HCT116 (cell line): ENCODE measurements at regions not wholly inside any gene's neighbourhood (a gene's known extent, or its start where the extent isn't known, plus 50 kb on each side); places are given as distances from the start of the nearest gene placed in this dataset.

Source experiments
- ATAC-seq: fragments of 200-7000 bp; cut with Tn5 transposase; 2 replicates; pipeline ENCODE4 v1.9.1; 2020; ENCODE audit warnings: mild to moderate bottlenecking, moderate library complexity
- BruUV-seq: library from RNA; stranded (reverse); fragments of 400-500 nt; replicated peaks from 2 replicates; lab custom pipeline; 2021; lab: Mats Ljungman, UMichigan
- CTCF ChIA-PET: fragments of 300-600 bp; sonication (Branson Sonifier 250); formaldehyde crosslinking; loops from one replicate; lab custom pipeline; 2021; ENCODE audit warnings: antibody characterized with exemption; lab: Charles Lee
- POLR2A ChIA-PET: fragments of 300-600, 350-600 bp; sonication (Branson Sonifier 250); formaldehyde crosslinking; loops from one replicate; lab custom pipeline; 2021; ENCODE audit warnings: antibody characterized with exemption; lab: Charles Lee
- RAD21 ChIA-PET, 2 experiments: fragments of 300-600 bp; sonication (Branson Sonifier 250); formaldehyde crosslinking; loops; one replicate each; lab custom pipeline; 2023; ENCODE audit warnings: low total read pairs in 2 of 2; ENCODE audit not compliant: uncharacterized antibody in 2 of 2, unreplicated experiment in 2 of 2, low non-redundant PET in 1 of 2; lab: Charles Lee
- DNase-seq: peaks from one replicate; pipeline ENCODE4 v3.0.0-alpha.2; 2010; ENCODE audit warnings: low read depth, low spot score
- H2AFZ ChIP-seq: fragments of 200-600 bp; shearing (Covaris generic), sonication (generic); 2 replicates; pipeline ENCODE4 v1.6.1; 2017; ENCODE audit warnings: low read depth, mixed run types, mixed read lengths, antibody characterized with exemption, low read length; ENCODE audit not compliant: poor library complexity, severe bottlenecking
- H3K27ac ChIP-seq: 2 replicates; pipeline ENCODE4 v1.5.1; 2012; ENCODE audit warnings: low read depth, low read length
- H3K27me3 ChIP-seq: fragments of 200-600 bp; sonication (generic); 2 replicates; pipeline ENCODE4 v1.6.1; 2016; ENCODE audit warnings: mixed run types, low read length, mixed read lengths; ENCODE audit not compliant: insufficient read depth
- H3K36me3 ChIP-seq, 2 experiments: fragments of 200-500 bp in 1 of 2; fragments of 200-600 bp in 1 of 2; sonication (Bioruptor generic) in 1 of 2; sonication (generic) in 1 of 2; 2 replicates each; pipeline versions ENCODE4 v1.5.1 to v1.6.1; 2014 to 2016; ENCODE audit warnings: low read length in 2 of 2, inconsistent platforms in 1 of 2, mixed read lengths in 1 of 2, mixed run types in 1 of 2; ENCODE audit not compliant: insufficient read depth in 2 of 2, control insufficient read depth in 1 of 2
- H3K4me1 ChIP-seq, 2 experiments: fragments of 200-600 bp in 1 of 2; sonication (generic) in 1 of 2; 2 replicates each; pipeline versions ENCODE4 v1.5.1 to v1.6.1; 2012 to 2017; ENCODE audit warnings: low read length in 2 of 2, inconsistent platforms in 1 of 2, mild to moderate bottlenecking in 1 of 2, mixed read lengths in 1 of 2, mixed run types in 1 of 2, moderate library complexity in 1 of 2; ENCODE audit not compliant: insufficient read depth in 2 of 2, control insufficient read depth in 1 of 2
- H3K4me2 ChIP-seq: fragments of 200-600 bp; sonication (generic); 2 replicates; pipeline ENCODE4 v1.6.1; 2017; ENCODE audit warnings: mixed run types, low read length, mixed read lengths
- H3K4me3 ChIP-seq, 2 experiments: fragments of 200-600 bp in 1 of 2; sonication (generic) in 1 of 2; replicated peaks in 1 of 2; 2 replicates each; pipeline ENCODE4 v1.5.1; 2011 to 2016; ENCODE audit warnings: low read length in 2 of 2, control low read depth in 1 of 2, low read depth in 1 of 2, mild to moderate bottlenecking in 1 of 2, mixed read lengths in 1 of 2, mixed run types in 1 of 2
- H3K79me2 ChIP-seq: fragments of 200-600 bp; sonication (generic); 2 replicates; pipeline ENCODE4 v1.6.1; 2017; ENCODE audit warnings: mild to moderate bottlenecking, mixed run types, low read length, moderate library complexity, mixed read lengths; ENCODE audit not compliant: insufficient read depth
- H3K9ac ChIP-seq: fragments of 200-600 bp; sonication (generic); 2 replicates; pipeline ENCODE4 v1.6.1; 2016; ENCODE audit warnings: low read length, mixed read lengths
- H3K9me2 ChIP-seq: fragments of 200-600 bp; sonication (generic), shearing (Covaris generic); 2 replicates; pipeline ENCODE4 v1.6.1; 2017; ENCODE audit warnings: mixed run types, mild to moderate bottlenecking, moderate library complexity; ENCODE audit not compliant: insufficient read depth
- H3K9me3 ChIP-seq, 2 experiments: fragments of 200-500 bp in 1 of 2; fragments of 200-600 bp in 1 of 2; sonication (Bioruptor generic) in 1 of 2; sonication (generic) in 1 of 2; 2 replicates each; pipeline ENCODE4 v1.6.1; 2014 to 2017; ENCODE audit warnings: low read length in 2 of 2, mixed read lengths in 2 of 2, inconsistent platforms in 1 of 2, low read depth in 1 of 2, mild to moderate bottlenecking in 1 of 2, mixed run types in 1 of 2, moderate library complexity in 1 of 2; ENCODE audit not compliant: control insufficient read depth in 1 of 2, insufficient read depth in 1 of 2
- H4K20me1 ChIP-seq: fragments of 200-600 bp; sonication (generic), shearing (Covaris generic); 2 replicates; pipeline ENCODE4 v1.6.1; 2017; ENCODE audit warnings: mixed run types, mild to moderate bottlenecking, moderate library complexity; ENCODE audit not compliant: insufficient read depth
- CBX3 ChIP-seq: IDR thresholded peaks from 2 replicates; pipeline ENCODE4 v1.6.1; 2012; ENCODE audit warnings: low read depth
- EGR1 ChIP-seq: IDR thresholded peaks from 2 replicates; pipeline ENCODE4 v1.6.1; 2012; ENCODE audit warnings: low read depth
- FOSL1 ChIP-seq: IDR thresholded peaks from 2 replicates; pipeline ENCODE4 v1.6.1; 2012; ENCODE audit warnings: low read depth
- RAD21 ChIP-seq: IDR thresholded peaks from 2 replicates; pipeline ENCODE4 v1.6.1; 2012; ENCODE audit warnings: low read depth, mild to moderate bottlenecking
- SIN3A ChIP-seq: IDR thresholded peaks from 2 replicates; pipeline ENCODE4 v1.6.1; 2012; ENCODE audit warnings: low read depth
- YY1 ChIP-seq: IDR thresholded peaks from 2 replicates; pipeline ENCODE4 v1.6.1; 2011; ENCODE audit warnings: low read length, low read depth, moderate library complexity, mild to moderate bottlenecking; ENCODE audit not compliant: insufficient replicate concordance; ENCODE audit errors: extremely low read depth
- intact Hi-C: fragments of 100-400 bp; cut with micrococcal nuclease; formaldehyde crosslinking; loops from 2 replicates; pipeline ENCODE4 v1.10.0; 2022
- TF ChIP-seq, protein P1 (sequence below): IDR thresholded peaks from 2 replicates; pipeline ENCODE4 v1.6.1; 2012; ENCODE audit warnings: low read depth
- TF ChIP-seq, protein P2 (sequence below), 3 experiments: fragments of 200-600 bp in 1 of 3; sonication (generic) in 1 of 3; IDR thresholded peaks in 2 of 3; conservative IDR thresholded peaks in 1 of 3; 2 replicates each; pipeline ENCODE4 v1.5.1; 2012 to 2017; ENCODE audit warnings: low read depth in 2 of 3, low read length in 2 of 3, antibody characterized with exemption in 1 of 3, borderline replicate concordance in 1 of 3, control low read depth in 1 of 3, mild to moderate bottlenecking in 1 of 3, mixed read lengths in 1 of 3, mixed run types in 1 of 3, moderate library complexity in 1 of 3; ENCODE audit not compliant: insufficient read depth in 1 of 3

DNA sequence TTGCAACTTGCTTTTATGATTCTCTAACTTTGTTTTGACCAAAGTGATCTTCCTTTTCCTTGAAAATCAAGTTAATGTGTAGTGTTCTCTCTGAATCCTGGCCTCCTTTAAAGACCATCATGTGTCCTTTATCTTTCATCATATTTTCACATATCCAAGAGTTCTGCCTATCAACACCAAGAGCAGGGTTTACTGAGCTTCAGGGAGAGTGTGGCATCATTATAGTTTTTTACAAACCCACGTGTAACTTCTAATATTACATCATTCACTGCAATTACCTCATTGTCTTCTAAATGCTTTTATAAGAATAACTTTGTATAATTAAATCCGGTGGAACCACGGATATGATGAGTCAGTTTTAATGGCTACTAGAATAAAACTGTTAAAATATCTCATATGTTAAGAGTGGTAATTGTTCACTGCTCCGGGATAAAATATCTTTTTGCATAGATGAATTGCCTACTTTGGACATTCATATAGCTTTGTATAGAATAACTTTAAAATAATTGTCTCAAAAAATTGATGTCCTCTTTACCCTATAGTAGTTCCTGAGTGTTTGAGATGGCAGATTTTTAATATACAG is 248.8 kb upstream of the GRM7 start:
- Histone ChIP-seq H3K27ac (no peak overlapping the region), H3K9me2 (no peaks in the 10 kb centered on the region), H3K36me3 (no peaks in the 10 kb centered on the region), H3K79me2 (no peaks in the 10 kb centered on the region), H4K20me1 (no peaks in the 10 kb centered on the region), H3K9me3 (no peaks in the 10 kb centered on the region), H3K4me3 (no peak overlapping the region), H3K4me1 (no peaks in the 10 kb centered on the region), H3K27me3 (no peaks in the 10 kb centered on the region), H3K4me2 (no peak overlapping the region), H3K9ac (no peak overlapping the region), H2AFZ (no peak overlapping the region)
- ChIA-PET POLR2A (no interaction called here), RAD21 (no interaction called here), CTCF (no interaction called here)
- no peak for TF ChIP-seq FOSL1
- TF ChIP-seq, protein P1, sequence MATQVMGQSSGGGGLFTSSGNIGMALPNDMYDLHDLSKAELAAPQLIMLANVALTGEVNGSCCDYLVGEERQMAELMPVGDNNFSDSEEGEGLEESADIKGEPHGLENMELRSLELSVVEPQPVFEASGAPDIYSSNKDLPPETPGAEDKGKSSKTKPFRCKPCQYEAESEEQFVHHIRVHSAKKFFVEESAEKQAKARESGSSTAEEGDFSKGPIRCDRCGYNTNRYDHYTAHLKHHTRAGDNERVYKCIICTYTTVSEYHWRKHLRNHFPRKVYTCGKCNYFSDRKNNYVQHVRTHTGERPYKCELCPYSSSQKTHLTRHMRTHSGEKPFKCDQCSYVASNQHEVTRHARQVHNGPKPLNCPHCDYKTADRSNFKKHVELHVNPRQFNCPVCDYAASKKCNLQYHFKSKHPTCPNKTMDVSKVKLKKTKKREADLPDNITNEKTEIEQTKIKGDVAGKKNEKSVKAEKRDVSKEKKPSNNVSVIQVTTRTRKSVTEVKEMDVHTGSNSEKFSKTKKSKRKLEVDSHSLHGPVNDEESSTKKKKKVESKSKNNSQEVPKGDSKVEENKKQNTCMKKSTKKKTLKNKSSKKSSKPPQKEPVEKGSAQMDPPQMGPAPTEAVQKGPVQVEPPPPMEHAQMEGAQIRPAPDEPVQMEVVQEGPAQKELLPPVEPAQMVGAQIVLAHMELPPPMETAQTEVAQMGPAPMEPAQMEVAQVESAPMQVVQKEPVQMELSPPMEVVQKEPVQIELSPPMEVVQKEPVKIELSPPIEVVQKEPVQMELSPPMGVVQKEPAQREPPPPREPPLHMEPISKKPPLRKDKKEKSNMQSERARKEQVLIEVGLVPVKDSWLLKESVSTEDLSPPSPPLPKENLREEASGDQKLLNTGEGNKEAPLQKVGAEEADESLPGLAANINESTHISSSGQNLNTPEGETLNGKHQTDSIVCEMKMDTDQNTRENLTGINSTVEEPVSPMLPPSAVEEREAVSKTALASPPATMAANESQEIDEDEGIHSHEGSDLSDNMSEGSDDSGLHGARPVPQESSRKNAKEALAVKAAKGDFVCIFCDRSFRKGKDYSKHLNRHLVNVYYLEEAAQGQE = no peak
- no peak for TF ChIP-seq RAD21
- TF ChIP-seq YY1 = no peak
- TF ChIP-seq SIN3A = no peak
- no peak for ATAC-seq
- BruUV-seq = no TSS peak
- intact Hi-C loops = no loop called here
- DNase-seq = no peak

DNA sequence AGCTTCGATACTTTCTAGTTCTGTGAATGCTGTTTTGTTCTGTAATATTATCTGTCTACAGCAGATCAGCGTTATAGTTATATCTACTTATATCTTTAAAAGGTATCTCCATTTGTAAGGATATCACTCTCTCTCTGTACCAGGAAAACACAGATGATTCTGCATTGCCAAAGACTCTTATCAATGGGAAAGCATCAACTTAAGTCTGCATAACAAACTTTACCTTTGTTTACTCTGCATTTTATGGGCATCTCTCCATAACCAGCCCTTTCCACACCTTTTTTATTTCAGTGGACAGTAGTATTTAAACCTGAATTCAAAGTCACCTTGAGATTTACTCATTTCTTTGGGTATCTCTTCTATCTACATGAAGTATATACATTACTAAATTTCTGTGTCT is 238.7 kb upstream of the GRM7 start:
- Histone ChIP-seq H3K9ac (no peak overlapping the region), H3K27me3 (no peaks in the 10 kb centered on the region), H3K79me2 (no peaks in the 10 kb centered on the region), H3K27ac (no peak overlapping the region), H4K20me1 (no peaks in the 10 kb centered on the region), H3K9me2 (no peaks in the 10 kb centered on the region), H3K9me3 (no peaks in the 10 kb centered on the region), H3K4me2 (no peak overlapping the region), H3K4me1 (no peaks in the 10 kb centered on the region), H3K4me3 (no peak overlapping the region), H3K36me3 (no peaks in the 10 kb centered on the region), H2AFZ (no peak overlapping the region)
- TF ChIP-seq EGR1 (no peak), CBX3 (no peak)
- TF ChIP-seq, protein P2, sequence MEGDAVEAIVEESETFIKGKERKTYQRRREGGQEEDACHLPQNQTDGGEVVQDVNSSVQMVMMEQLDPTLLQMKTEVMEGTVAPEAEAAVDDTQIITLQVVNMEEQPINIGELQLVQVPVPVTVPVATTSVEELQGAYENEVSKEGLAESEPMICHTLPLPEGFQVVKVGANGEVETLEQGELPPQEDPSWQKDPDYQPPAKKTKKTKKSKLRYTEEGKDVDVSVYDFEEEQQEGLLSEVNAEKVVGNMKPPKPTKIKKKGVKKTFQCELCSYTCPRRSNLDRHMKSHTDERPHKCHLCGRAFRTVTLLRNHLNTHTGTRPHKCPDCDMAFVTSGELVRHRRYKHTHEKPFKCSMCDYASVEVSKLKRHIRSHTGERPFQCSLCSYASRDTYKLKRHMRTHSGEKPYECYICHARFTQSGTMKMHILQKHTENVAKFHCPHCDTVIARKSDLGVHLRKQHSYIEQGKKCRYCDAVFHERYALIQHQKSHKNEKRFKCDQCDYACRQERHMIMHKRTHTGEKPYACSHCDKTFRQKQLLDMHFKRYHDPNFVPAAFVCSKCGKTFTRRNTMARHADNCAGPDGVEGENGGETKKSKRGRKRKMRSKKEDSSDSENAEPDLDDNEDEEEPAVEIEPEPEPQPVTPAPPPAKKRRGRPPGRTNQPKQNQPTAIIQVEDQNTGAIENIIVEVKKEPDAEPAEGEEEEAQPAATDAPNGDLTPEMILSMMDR (IDR thresholded peaks at IDR 0.05 in 2 of 3, conservative IDR thresholded peaks at IDR 0.05 in 1 of 3; ENCODE audit: borderline replicate concordance in 1 of 3, insufficient read depth in 1 of 3, low read depth in 2 of 3, low read length in 2 of 3) = no peak
- DNase-seq (no peak), ATAC-seq (no peak)
- ChIA-PET POLR2A (no interaction called here), RAD21 (no interaction called here), CTCF (no interaction called here)
- no TSS peak for BruUV-seq
- intact Hi-C loops = no loop called here
